ENCODE measurements at regions not wholly inside any gene's neighbourhood (a gene's known extent, or its start where the extent isn't known, plus 50 kb on each side); places are given as distances from the start of the nearest gene placed in this dataset.

GRCh38 chr5:123735384-123735783, 223.4 kb downstream of the CSNK1G3 start (continued):
- TF ChIP-seq CBX5 (CRISPR knock-in tag; IDR thresholded peaks at IDR 0.05; ENCODE audit: borderline replicate concordance) (no peak), PHB2 (IDR thresholded peaks at IDR 0.05; ENCODE audit: partially characterized antibody) (no peak), ZNF775 (CRISPR knock-in tag; IDR thresholded peaks at IDR 0.05; ENCODE audit: borderline replicate concordance) (no peak)
- TF ChIP-seq, protein P1, sequence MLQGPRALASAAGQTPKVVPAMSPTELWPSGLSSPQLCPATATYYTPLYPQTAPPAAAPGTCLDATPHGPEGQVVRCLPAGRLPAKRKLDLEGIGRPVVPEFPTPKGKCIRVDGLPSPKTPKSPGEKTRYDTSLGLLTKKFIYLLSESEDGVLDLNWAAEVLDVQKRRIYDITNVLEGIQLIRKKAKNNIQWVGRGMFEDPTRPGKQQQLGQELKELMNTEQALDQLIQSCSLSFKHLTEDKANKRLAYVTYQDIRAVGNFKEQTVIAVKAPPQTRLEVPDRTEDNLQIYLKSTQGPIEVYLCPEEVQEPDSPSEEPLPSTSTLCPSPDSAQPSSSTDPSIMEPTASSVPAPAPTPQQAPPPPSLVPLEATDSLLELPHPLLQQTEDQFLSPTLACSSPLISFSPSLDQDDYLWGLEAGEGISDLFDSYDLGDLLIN (CRISPR knock-in tag; IDR thresholded peaks at IDR 0.05; ENCODE audit: borderline replicate concordance): no peak
- TF ChIP-seq, protein P2, sequence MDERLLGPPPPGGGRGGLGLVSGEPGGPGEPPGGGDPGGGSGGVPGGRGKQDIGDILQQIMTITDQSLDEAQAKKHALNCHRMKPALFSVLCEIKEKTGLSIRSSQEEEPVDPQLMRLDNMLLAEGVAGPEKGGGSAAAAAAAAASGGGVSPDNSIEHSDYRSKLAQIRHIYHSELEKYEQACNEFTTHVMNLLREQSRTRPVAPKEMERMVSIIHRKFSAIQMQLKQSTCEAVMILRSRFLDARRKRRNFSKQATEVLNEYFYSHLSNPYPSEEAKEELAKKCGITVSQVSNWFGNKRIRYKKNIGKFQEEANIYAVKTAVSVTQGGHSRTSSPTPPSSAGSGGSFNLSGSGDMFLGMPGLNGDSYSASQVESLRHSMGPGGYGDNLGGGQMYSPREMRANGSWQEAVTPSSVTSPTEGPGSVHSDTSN (CRISPR knock-in tag; IDR thresholded peaks at IDR 0.05): no peak

- Histone ChIP-seq H3K9me3 (ENCODE audit: low read length) (peaks cover 65% of the 10 kb centered on the region), H3K36me3 (replicated peaks in 1 of 2; ENCODE audit: control insufficient read depth in 1 of 2, insufficient read depth in 2 of 2, low read length in 2 of 2) (no peaks in the 10 kb centered on the region), H3K9ac (ENCODE audit: insufficient read depth, low read depth, low read length) (no peak overlapping the region), H2AFZ (ENCODE audit: low read length) (no peak overlapping the region), H3K4me2 (ENCODE audit: low read depth, low read length) (no peak overlapping the region), H3K4me1 (ENCODE audit: insufficient read depth, low read length) (no peaks in the 10 kb centered on the region), H3K79me2 (ENCODE audit: insufficient read depth, low read length) (no peaks in the 10 kb centered on the region), H3K4me3 (replicated peaks in 1 of 3; ENCODE audit: insufficient read depth in 1 of 3, low read depth in 2 of 3, low read length in 3 of 3) (no peak overlapping the region), H3K27me3 (ENCODE audit: control insufficient read depth in 1 of 2, insufficient read depth in 2 of 2, low read length in 2 of 2) (no peaks in the 10 kb centered on the region), H3K27ac (ENCODE audit: extremely low read length, insufficient read depth, low read length) (no peak overlapping the region), H4K20me1 (ENCODE audit: insufficient read depth, low read length) (no peaks in the 10 kb centered on the region)
- in situ Hi-C loops (cut with HindIII; ENCODE audit: extremely low pct_ligation_motif_present, low pct_unique_long_range_greater_than_20kb) (no loop called here), intact Hi-C loops (cut with micrococcal nuclease; ENCODE audit: unreplicated experiment) (no loop called here)
- ATAC-seq (no peak), DNase-seq (ENCODE audit: low spot score) (no peak), FAIRE-seq (no peak)
- WGBS (ENCODE audit: low lambda C conversion rate): 0% methylated on average over 1 of the region's 1 CpG
- BruUV-seq (replicated peaks): no TSS peak
- POLR2A ChIA-PET: no interaction called here
- CTCF ChIA-PET (ENCODE audit: low intra/inter-chr PET ratio, low total read pairs): no interaction called here
- TF ChIP-seq KLF13 (CRISPR knock-in tag; IDR thresholded peaks at IDR 0.05) (no peak), WIZ (CRISPR knock-in tag; IDR thresholded peaks at IDR 0.05) (no peak), ZNF607 (CRISPR knock-in tag; IDR thresholded peaks at IDR 0.05; ENCODE audit: borderline replicate concordance) (no peak), SMARCC2 (IDR thresholded peaks at IDR 0.05) (no peak)
- TF ChIP-seq, protein P3, sequence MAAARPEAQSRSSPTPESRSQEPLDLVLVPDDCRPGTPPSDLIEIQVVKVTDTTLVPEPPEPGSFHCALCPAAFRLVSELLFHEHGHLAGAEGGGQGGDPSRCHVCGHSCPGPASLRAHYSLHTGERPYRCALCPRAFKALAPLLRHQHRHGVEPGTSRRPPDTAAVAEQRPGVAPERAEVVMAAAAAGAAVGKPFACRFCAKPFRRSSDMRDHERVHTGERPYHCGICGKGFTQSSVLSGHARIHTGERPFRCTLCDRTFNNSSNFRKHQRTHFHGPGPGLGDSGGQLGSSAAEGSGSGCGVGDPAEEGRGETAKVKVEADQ (CRISPR knock-in tag; IDR thresholded peaks at IDR 0.05; ENCODE audit: borderline replicate concordance): no peak
- TF ChIP-seq, protein P4, sequence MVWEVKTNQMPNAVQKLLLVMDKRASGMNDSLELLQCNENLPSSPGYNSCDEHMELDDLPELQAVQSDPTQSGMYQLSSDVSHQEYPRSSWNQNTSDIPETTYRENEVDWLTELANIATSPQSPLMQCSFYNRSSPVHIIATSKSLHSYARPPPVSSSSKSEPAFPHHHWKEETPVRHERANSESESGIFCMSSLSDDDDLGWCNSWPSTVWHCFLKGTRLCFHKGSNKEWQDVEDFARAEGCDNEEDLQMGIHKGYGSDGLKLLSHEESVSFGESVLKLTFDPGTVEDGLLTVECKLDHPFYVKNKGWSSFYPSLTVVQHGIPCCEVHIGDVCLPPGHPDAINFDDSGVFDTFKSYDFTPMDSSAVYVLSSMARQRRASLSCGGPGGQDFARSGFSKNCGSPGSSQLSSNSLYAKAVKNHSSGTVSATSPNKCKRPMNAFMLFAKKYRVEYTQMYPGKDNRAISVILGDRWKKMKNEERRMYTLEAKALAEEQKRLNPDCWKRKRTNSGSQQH (CRISPR knock-in tag; IDR thresholded peaks at IDR 0.05; ENCODE audit: low read depth): no peak
- TF ChIP-seq, protein P5, sequence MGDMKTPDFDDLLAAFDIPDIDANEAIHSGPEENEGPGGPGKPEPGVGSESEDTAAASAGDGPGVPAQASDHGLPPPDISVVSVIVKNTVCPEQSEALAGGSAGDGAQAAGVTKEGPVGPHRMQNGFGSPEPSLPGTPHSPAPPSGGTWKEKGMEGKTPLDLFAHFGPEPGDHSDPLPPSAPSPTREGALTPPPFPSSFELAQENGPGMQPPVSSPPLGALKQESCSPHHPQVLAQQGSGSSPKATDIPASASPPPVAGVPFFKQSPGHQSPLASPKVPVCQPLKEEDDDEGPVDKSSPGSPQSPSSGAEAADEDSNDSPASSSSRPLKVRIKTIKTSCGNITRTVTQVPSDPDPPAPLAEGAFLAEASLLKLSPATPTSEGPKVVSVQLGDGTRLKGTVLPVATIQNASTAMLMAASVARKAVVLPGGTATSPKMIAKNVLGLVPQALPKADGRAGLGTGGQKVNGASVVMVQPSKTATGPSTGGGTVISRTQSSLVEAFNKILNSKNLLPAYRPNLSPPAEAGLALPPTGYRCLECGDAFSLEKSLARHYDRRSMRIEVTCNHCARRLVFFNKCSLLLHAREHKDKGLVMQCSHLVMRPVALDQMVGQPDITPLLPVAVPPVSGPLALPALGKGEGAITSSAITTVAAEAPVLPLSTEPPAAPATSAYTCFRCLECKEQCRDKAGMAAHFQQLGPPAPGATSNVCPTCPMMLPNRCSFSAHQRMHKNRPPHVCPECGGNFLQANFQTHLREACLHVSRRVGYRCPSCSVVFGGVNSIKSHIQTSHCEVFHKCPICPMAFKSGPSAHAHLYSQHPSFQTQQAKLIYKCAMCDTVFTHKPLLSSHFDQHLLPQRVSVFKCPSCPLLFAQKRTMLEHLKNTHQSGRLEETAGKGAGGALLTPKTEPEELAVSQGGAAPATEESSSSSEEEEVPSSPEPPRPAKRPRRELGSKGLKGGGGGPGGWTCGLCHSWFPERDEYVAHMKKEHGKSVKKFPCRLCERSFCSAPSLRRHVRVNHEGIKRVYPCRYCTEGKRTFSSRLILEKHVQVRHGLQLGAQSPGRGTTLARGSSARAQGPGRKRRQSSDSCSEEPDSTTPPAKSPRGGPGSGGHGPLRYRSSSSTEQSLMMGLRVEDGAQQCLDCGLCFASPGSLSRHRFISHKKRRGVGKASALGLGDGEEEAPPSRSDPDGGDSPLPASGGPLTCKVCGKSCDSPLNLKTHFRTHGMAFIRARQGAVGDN (CRISPR knock-in tag; IDR thresholded peaks at IDR 0.05): no peak
Measured at GRCh38 chr5:123732257-123732656, 220.3 kb downstream of the CSNK1G3 start.
